ENCODE measurements at regions not wholly inside any gene's neighbourhood (a gene's known extent, or its start where the extent isn't known, plus 50 kb on each side); places are given as distances from the start of the nearest gene placed in this dataset.
"Not testable (repeated sequence)": the region's sequence is repeated elsewhere in the genome, so short reads cannot be mapped to it uniquely, and the experiment has no call there.

DNA sequence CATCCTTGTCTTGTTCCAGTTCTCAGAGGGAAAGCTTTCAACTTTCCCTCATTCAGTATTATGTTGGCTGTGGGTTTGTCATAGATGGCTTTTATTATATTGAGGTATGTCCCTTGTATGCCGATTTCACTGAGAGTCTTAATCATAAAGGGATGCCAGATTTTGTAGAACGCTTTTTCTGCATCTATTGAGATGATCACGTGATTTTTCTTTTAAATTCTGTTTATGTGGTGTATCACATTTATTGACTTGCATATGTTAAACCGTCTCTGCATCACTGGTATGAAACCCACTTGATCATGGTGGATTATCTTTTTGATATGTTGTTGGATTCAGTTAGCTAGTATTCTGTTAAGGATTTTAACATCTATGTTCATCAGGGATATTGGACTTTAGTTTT, 313.7 kb upstream of the AMOT start:
- not testable (repeated sequence) for H2BK5ac ChIP-seq (ENCODE audit: low read depth, low read length, poor library complexity, severe bottlenecking); H3K4me3 ChIP-seq (ENCODE audit: insufficient read depth in 1 of 2, low read depth in 1 of 2, low read length in 2 of 2); H2AK5ac ChIP-seq (ENCODE audit: low read length, severe bottlenecking); H3K14ac ChIP-seq (ENCODE audit: low read length in 2 of 2); H2BK15ac ChIP-seq (ENCODE audit: low read depth, poor library complexity, severe bottlenecking); DNase-seq; H3K18ac ChIP-seq (ENCODE audit: low read depth in 1 of 2, low read length in 2 of 2); H2BK12ac ChIP-seq (ENCODE audit: low read length in 2 of 2); H3K4me1 ChIP-seq (ENCODE audit: control insufficient read depth, insufficient read depth, low read depth, low read length); H3K23ac ChIP-seq (ENCODE audit: low read length in 2 of 2); H3K27ac ChIP-seq (ENCODE audit: low read length, poor library complexity, severe bottlenecking); H3K4ac ChIP-seq (ENCODE audit: low read depth in 1 of 2, low read length in 2 of 2); H4K8ac ChIP-seq (ENCODE audit: low read length); H3K9ac ChIP-seq (ENCODE audit: low read length); H3K36me3 ChIP-seq (ENCODE audit: control insufficient read depth in 1 of 2, insufficient read depth in 2 of 2, low read depth in 1 of 2, low read length in 2 of 2); H3K4me2 ChIP-seq (ENCODE audit: low read length, poor library complexity, severe bottlenecking); H3K79me1 ChIP-seq (replicated peaks; ENCODE audit: low read length, poor library complexity, severe bottlenecking); H2AFZ ChIP-seq (ENCODE audit: low read depth, low read length); H4K91ac ChIP-seq (ENCODE audit: low read length); H2BK120ac ChIP-seq (ENCODE audit: low read depth, low read length)
- Histone ChIP-seq H3K9me3 (ENCODE audit: control insufficient read depth, low read length) (peaks cover 16% of the 10 kb centered on the region), H3K27me3 (ENCODE audit: control insufficient read depth in 1 of 2, insufficient read depth in 1 of 2, low read length in 2 of 2) (peaks cover 0 to 12% of the 10 kb centered on the region in 2 experiments)
- 92% methylated on average over 4 of the region's 4 CpGs for WGBS

DNA sequence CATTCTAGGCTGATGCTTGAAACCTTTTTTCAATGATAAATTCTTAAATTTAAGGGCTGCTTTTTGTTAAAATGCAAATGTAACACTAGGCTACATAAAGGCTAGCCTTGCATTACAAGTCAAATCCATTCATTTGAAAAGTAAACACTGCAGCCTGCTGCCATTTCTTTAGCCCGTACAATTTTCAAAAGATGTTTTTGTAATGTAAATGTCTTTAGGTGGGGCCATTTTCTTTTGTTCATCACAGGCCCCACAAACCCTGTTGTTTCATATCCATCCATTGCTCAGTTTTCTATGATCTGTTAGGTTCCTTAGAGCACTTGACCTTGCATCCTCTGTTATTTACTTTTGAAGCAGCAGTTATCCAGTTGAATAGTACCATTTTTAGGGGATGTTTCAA, 296.2 kb upstream of the AMOT start:
- Histone ChIP-seq H2BK15ac (ENCODE audit: low read depth, poor library complexity, severe bottlenecking) (no peak overlapping the region), H3K4me3 (ENCODE audit: insufficient read depth in 1 of 2, low read depth in 1 of 2, low read length in 2 of 2) (no peak overlapping the region), H2AK5ac (ENCODE audit: low read length, severe bottlenecking) (no peak overlapping the region), H3K18ac (ENCODE audit: low read depth in 1 of 2, low read length in 2 of 2) (no peak overlapping the region), H3K4ac (ENCODE audit: low read depth in 1 of 2, low read length in 2 of 2) (no peak overlapping the region), H2BK5ac (ENCODE audit: low read depth, low read length, poor library complexity, severe bottlenecking) (no peak overlapping the region), H4K91ac (ENCODE audit: low read length) (no peak overlapping the region), H3K79me1 (replicated peaks; ENCODE audit: low read length, poor library complexity, severe bottlenecking) (no peaks in the 10 kb centered on the region), H3K9me3 (ENCODE audit: control insufficient read depth, low read length) (no peaks in the 10 kb centered on the region), H4K8ac (ENCODE audit: low read length) (no peak overlapping the region), H3K27ac (ENCODE audit: low read length, poor library complexity, severe bottlenecking) (no peak overlapping the region), H3K27me3 (ENCODE audit: control insufficient read depth in 1 of 2, insufficient read depth in 1 of 2, low read length in 2 of 2) (no peaks in the 10 kb centered on the region), H3K9ac (ENCODE audit: low read length) (no peak overlapping the region), H2BK120ac (ENCODE audit: low read depth, low read length) (no peak overlapping the region), H2AFZ (ENCODE audit: low read depth, low read length) (no peak overlapping the region), H3K4me2 (ENCODE audit: low read length, poor library complexity, severe bottlenecking) (no peak overlapping the region), H3K23ac (ENCODE audit: low read length in 2 of 2) (no peak overlapping the region), H2BK12ac (ENCODE audit: low read length in 2 of 2) (no peak overlapping the region), H3K36me3 (ENCODE audit: control insufficient read depth in 1 of 2, insufficient read depth in 2 of 2, low read depth in 1 of 2, low read length in 2 of 2) (no peaks in the 10 kb centered on the region), H3K4me1 (ENCODE audit: control insufficient read depth, insufficient read depth, low read depth, low read length) (no peaks in the 10 kb centered on the region), H3K14ac (ENCODE audit: low read length in 2 of 2) (no peak overlapping the region)
- no peak for DNase-seq
- WGBS, result no CpG with 5 or more reads among the region's 1 CpG

GRCh38 chrX:113133316-113133715, 292.7 kb upstream of the AMOT start:
- H3K14ac ChIP-seq (ENCODE audit: low read length in 2 of 2), result no peak overlapping the region

DNA sequence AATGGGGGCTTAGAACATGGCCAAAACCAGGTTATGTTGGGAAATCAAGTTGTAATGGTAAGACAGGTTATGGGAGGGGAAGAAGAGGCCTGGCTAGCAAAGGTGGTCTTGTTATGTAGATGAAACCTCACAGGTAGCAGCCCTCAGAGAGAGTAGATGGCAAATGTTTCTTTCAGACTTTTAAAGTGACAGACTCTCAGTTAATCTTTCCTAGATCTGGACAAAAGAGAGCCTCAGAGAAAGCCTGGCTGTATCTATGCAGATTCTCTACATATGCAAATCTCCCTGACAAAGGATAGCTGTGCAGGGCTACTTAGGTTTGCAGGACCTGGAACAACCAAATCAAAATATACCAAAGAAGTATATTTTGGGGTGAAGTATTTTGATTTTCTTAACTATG, 284.1 kb upstream of the AMOT start:
- no peak overlapping the region for H3K23ac ChIP-seq (ENCODE audit: low read length in 2 of 2)
- H3K27ac ChIP-seq (ENCODE audit: low read length, poor library complexity, severe bottlenecking), result no peak overlapping the region
- no peak overlapping the region for H3K14ac ChIP-seq (ENCODE audit: low read length in 2 of 2)
- H2BK12ac ChIP-seq (ENCODE audit: low read length in 2 of 2), result no peak overlapping the region
- H3K27me3 ChIP-seq (ENCODE audit: control insufficient read depth in 1 of 2, insufficient read depth in 1 of 2, low read length in 2 of 2), result no peaks in the 10 kb centered on the region
- no peaks in the 10 kb centered on the region for H3K79me1 ChIP-seq (replicated peaks; ENCODE audit: low read length, poor library complexity, severe bottlenecking)
- no peaks in the 10 kb centered on the region for H3K36me3 ChIP-seq (ENCODE audit: control insufficient read depth in 1 of 2, insufficient read depth in 2 of 2, low read depth in 1 of 2, low read length in 2 of 2)
- no peak overlapping the region for H2BK120ac ChIP-seq (ENCODE audit: low read depth, low read length)
- no peak overlapping the region for H2BK15ac ChIP-seq (ENCODE audit: low read depth, poor library complexity, severe bottlenecking)
- no peak overlapping the region for H3K4ac ChIP-seq (ENCODE audit: low read depth in 1 of 2, low read length in 2 of 2)
- no peak overlapping the region for H2AK5ac ChIP-seq (ENCODE audit: low read length, severe bottlenecking)
- H4K8ac ChIP-seq (ENCODE audit: low read length), result no peak overlapping the region
- no peak overlapping the region for H3K4me3 ChIP-seq (ENCODE audit: insufficient read depth in 1 of 2, low read depth in 1 of 2, low read length in 2 of 2)
- H3K9me3 ChIP-seq (ENCODE audit: control insufficient read depth, low read length), result peaks cover 11% of the 10 kb centered on the region
- no peak overlapping the region for H3K9ac ChIP-seq (ENCODE audit: low read length)
- H2AFZ ChIP-seq (ENCODE audit: low read depth, low read length), result no peak overlapping the region
- no peak overlapping the region for H3K18ac ChIP-seq (ENCODE audit: low read depth in 1 of 2, low read length in 2 of 2)
- DNase-seq, result no peak
- H3K4me1 ChIP-seq (ENCODE audit: control insufficient read depth, insufficient read depth, low read depth, low read length), result no peaks in the 10 kb centered on the region
- H4K91ac ChIP-seq (ENCODE audit: low read length), result no peak overlapping the region
- no peak overlapping the region for H3K4me2 ChIP-seq (ENCODE audit: low read length, poor library complexity, severe bottlenecking)
- H2BK5ac ChIP-seq (ENCODE audit: low read depth, low read length, poor library complexity, severe bottlenecking), result no peak overlapping the region

More at GRCh38 chrX:113133316-113133715, 292.7 kb upstream of the AMOT start:
- no peak overlapping the region for H2BK120ac ChIP-seq (ENCODE audit: low read depth, low read length)
- no peak overlapping the region for H3K27ac ChIP-seq (ENCODE audit: low read length, poor library complexity, severe bottlenecking)
- H3K18ac ChIP-seq (ENCODE audit: low read depth in 1 of 2, low read length in 2 of 2), result no peak overlapping the region
- no peak overlapping the region for H3K4me2 ChIP-seq (ENCODE audit: low read length, poor library complexity, severe bottlenecking)
- no peak overlapping the region for H3K9ac ChIP-seq (ENCODE audit: low read length)
- no peak overlapping the region for H2BK5ac ChIP-seq (ENCODE audit: low read depth, low read length, poor library complexity, severe bottlenecking)
- H3K4me3 ChIP-seq (ENCODE audit: insufficient read depth in 1 of 2, low read depth in 1 of 2, low read length in 2 of 2), result no peak overlapping the region
- no peak overlapping the region for H2AFZ ChIP-seq (ENCODE audit: low read depth, low read length)
- no peaks in the 10 kb centered on the region for H3K36me3 ChIP-seq (ENCODE audit: control insufficient read depth in 1 of 2, insufficient read depth in 2 of 2, low read depth in 1 of 2, low read length in 2 of 2)
- DNase-seq, result no peak
- no peaks in the 10 kb centered on the region for H3K9me3 ChIP-seq (ENCODE audit: control insufficient read depth, low read length)
- no peak overlapping the region for H2BK12ac ChIP-seq (ENCODE audit: low read length in 2 of 2)
- no peak overlapping the region for H3K23ac ChIP-seq (ENCODE audit: low read length in 2 of 2)
- no CpG with 5 or more reads among the region's 1 CpG for WGBS
- no peak overlapping the region for H2AK5ac ChIP-seq (ENCODE audit: low read length, severe bottlenecking)
- no peaks in the 10 kb centered on the region for H3K4me1 ChIP-seq (ENCODE audit: control insufficient read depth, insufficient read depth, low read depth, low read length)
- H3K4ac ChIP-seq (ENCODE audit: low read depth in 1 of 2, low read length in 2 of 2), result no peak overlapping the region
- no peak overlapping the region for H4K91ac ChIP-seq (ENCODE audit: low read length)
- H3K27me3 ChIP-seq (ENCODE audit: control insufficient read depth in 1 of 2, insufficient read depth in 1 of 2, low read length in 2 of 2), result no peaks in the 10 kb centered on the region
- H3K79me1 ChIP-seq (replicated peaks; ENCODE audit: low read length, poor library complexity, severe bottlenecking), result no peaks in the 10 kb centered on the region
- H4K8ac ChIP-seq (ENCODE audit: low read length), result no peak overlapping the region
- H2BK15ac ChIP-seq (ENCODE audit: low read depth, poor library complexity, severe bottlenecking), result no peak overlapping the region
